Astrocyte of the spinal cord (primary cell): ENCODE measurements at regions not wholly inside any gene's neighbourhood (a gene's known extent, or its start where the extent isn't known, plus 50 kb on each side); places are given as distances from the start of the nearest gene placed in this dataset.

Source experiments
- DNase-seq: peaks from one replicate; pipeline ENCODE4 v3.0.0; 2011; ENCODE audit warnings: low read depth, low spot score
- H3K4me3 ChIP-seq: 2 replicates; pipeline ENCODE4 v1.5.1; 2011; ENCODE audit warnings: low read depth, mild to moderate bottlenecking, low read length, moderate library complexity
- in situ Hi-C: cut with HindIII; loops from 2 replicates; pipeline ENCODE4 v1.10.0; 2017; ENCODE audit warnings: low sequenced_read_pairs
- TF ChIP-seq, protein P1 (sequence below): IDR thresholded peaks from 2 replicates; pipeline ENCODE4 v1.5.1; 2012; ENCODE audit warnings: low read depth, mild to moderate bottlenecking, low read length, inconsistent platforms

DNA sequence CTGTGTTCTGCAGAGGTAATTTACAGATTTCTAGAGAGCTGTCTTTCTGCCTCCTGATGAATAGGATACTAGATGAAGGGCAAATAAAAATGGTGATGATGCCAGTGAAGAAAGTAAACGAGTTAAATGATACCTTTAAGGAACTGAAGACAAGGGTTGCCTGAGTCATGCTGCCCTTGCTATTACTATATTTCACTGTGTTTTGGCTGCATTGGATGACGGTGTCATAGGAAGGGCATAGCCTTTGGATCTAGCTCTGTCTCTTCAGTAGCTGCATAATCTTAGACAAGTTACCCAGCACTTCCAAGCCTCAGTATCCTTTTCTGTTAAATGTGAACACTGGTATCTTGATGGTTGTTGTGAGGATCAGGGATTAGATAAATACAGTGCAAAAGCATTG is 131.5 kb upstream of the FGGY start:
- DNase-seq = no peak
- in situ Hi-C loops = no loop called here
- TF ChIP-seq, protein P1, sequence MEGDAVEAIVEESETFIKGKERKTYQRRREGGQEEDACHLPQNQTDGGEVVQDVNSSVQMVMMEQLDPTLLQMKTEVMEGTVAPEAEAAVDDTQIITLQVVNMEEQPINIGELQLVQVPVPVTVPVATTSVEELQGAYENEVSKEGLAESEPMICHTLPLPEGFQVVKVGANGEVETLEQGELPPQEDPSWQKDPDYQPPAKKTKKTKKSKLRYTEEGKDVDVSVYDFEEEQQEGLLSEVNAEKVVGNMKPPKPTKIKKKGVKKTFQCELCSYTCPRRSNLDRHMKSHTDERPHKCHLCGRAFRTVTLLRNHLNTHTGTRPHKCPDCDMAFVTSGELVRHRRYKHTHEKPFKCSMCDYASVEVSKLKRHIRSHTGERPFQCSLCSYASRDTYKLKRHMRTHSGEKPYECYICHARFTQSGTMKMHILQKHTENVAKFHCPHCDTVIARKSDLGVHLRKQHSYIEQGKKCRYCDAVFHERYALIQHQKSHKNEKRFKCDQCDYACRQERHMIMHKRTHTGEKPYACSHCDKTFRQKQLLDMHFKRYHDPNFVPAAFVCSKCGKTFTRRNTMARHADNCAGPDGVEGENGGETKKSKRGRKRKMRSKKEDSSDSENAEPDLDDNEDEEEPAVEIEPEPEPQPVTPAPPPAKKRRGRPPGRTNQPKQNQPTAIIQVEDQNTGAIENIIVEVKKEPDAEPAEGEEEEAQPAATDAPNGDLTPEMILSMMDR = no peak
- no peak overlapping the region for H3K4me3 ChIP-seq

DNA sequence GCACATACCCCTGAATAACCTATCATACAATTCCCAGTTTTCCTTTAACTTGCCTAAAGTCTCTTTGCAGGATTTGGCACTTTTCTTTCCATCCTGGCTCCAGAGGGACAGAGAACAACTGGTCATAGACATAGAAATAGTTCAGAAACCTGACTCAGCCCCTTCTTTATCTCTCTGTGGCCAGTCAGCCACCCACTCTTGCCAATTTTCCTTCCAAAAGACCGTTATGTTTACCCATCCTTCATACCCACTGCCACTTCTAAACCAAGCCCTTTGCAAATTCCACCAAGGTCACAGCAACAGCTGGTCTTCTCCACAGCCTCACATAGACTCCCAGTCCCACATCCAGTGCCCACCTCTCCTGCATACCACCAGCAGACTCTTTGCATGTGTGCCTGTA is 127.2 kb upstream of the FGGY start:
- TF ChIP-seq, protein P1 = no peak
- H3K4me3 ChIP-seq = no peak overlapping the region
- in situ Hi-C loops = no loop called here
- no peak for DNase-seq

DNA sequence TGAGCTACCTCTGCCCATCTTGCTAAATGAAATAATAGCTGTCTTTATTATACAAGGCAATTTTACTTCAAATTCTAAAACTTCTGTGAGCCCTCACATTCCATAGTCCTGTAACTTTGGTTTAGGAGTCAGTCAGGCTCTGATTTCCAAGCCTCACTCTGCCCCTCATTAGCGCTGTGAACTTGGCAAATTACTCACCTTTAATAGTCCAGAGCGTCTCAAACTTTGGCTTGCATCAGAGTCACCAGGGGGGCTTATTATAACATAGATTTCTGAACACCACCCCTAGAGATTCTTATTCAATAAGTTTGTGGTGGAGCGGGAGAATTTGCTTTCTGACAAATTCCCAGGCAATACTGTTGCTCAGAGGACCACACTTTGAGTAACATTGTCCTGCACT is 126.2 kb upstream of the FGGY start:
- in situ Hi-C loops = no loop called here
- H3K4me3 ChIP-seq = no peak overlapping the region
- DNase-seq = peak; percentile 51
- TF ChIP-seq, protein P1 = no peak

DNA sequence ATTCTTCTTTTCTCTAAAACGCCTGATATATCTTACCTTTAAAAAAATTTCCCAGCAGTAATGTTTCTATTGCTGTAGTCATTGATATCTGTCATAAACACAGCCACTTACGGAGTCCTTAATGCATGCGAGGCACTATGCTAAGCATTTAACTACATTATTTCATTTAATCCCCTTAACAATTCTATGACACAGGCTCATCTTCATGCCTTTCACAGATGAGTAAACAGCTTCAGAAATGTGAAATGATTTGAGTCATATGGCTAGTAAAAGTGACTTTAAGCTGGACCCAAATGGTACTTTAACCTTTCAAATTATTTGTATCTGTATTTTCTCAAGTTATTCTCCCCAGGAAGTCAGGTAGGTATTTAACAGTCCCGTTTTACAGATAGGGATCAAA is 125.1 kb upstream of the FGGY start:
- in situ Hi-C loops = no loop called here
- no peak overlapping the region for H3K4me3 ChIP-seq
- DNase-seq = no peak
- TF ChIP-seq, protein P1 = no peak

DNA sequence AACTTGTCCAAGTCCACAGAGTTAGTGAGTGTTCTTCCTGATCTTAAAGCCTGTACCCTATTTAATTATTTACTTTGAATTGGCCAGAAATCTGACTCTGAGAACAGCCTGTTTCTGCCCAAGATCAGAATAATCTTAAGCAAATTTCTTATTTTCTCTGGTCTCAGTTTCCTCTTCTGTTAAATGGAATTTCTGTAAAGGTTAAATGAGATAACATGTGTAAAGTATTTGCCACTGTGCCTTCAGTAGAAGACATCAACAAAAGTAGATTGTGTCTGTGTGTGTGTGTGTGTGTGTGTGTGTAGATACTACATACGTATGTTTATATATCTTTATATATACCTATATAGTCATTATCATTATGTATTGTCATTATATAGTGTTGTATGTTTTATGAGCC is 124.2 kb upstream of the FGGY start:
- in situ Hi-C loops = no loop called here
- H3K4me3 ChIP-seq = no peak overlapping the region
- no peak for DNase-seq
- TF ChIP-seq, protein P1 = no peak

DNA sequence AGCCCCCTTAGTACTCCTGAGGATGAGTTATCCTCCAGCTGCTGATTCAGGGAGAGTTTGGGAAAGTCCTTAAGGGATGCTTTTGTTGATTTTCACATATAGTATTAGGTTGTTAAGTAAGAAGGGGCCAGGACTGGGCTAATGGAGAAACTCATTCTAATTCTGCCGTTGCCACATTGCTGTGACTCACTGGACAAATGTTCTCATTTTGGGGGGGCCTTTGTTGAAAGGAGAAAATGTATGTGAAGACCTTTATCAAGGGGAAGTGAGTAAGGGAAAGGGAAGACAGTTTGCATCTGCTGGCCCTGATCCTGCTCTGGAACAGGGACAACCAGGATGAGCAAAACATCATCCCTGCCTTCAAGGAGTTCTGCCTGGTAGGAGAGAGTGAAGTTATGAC is 123.2 kb upstream of the FGGY start:
- in situ Hi-C loops = no loop called here

More for the DNA sequence above, 123.2 kb upstream of the FGGY start:
- DNase-seq = peak; percentile 60
- TF ChIP-seq, protein P1 = no peak
- no peak overlapping the region for H3K4me3 ChIP-seq
